LHCN-M2 (cell line): ENCODE measurements at regions not wholly inside any gene's neighbourhood (a gene's known extent, or its start where the extent isn't known, plus 50 kb on each side); places are given as distances from the start of the nearest gene placed in this dataset.

Source experiments
- DNase-seq: peaks from one replicate; pipeline ENCODE4 v3.0.0-alpha.2; 2012; ENCODE audit warnings: low read depth

GRCh38 chr4:152114562-152114961 lies 353.8 kb upstream of the GATB start:
- DNase-seq = no peak

- no peak for DNase-seq
Observed at GRCh38 chr4:152112887-152113286, 352.1 kb upstream of the GATB start.

GRCh38 chr4:152112190-152112589 lies 351.4 kb upstream of the GATB start:
- DNase-seq = no peak

GRCh38 chr4:152110780-152111179 lies 350.0 kb upstream of the GATB start:
- no peak for DNase-seq

- DNase-seq = peak; percentile 27
Observed at GRCh38 chr4:152109531-152110509, 349.0 kb upstream of the GATB start.

GRCh38 chr4:152107736-152108500 lies 347.1 kb upstream of the GATB start:
- DNase-seq = no peak

- DNase-seq = peak; percentile 75
Observed at GRCh38 chr4:152106781-152107321, 346.0 kb upstream of the GATB start.

GRCh38 chr4:152106113-152106763 lies 345.4 kb upstream of the GATB start:
- DNase-seq = peak; percentile 97

GRCh38 chr4:152104901-152105357 lies 344.1 kb upstream of the GATB start:
- DNase-seq = no peak

- no peak for DNase-seq
Observed at GRCh38 chr4:152104356-152104755, 343.5 kb upstream of the GATB start.

GRCh38 chr4:152103181-152103901 lies 342.5 kb upstream of the GATB start:
- no peak for DNase-seq

GRCh38 chr4:152102436-152103000 lies 341.7 kb upstream of the GATB start:
- DNase-seq = no peak

- DNase-seq = no peak
Observed at GRCh38 chr4:152101556-152102435, 341.0 kb upstream of the GATB start.

GRCh38 chr4:152100379-152101201 lies 339.8 kb upstream of the GATB start:
- no peak for DNase-seq

GRCh38 chr4:152099981-152100378 lies 339.2 kb upstream of the GATB start:
- no peak for DNase-seq

GRCh38 chr4:152099555-152099954 lies 338.7 kb upstream of the GATB start:
- DNase-seq = no peak

- no peak for DNase-seq
Observed at GRCh38 chr4:152099061-152099425, 338.2 kb upstream of the GATB start.

- no peak for DNase-seq
Observed at GRCh38 chr4:152098365-152099060, 337.7 kb upstream of the GATB start.
